Mesenchymal stem cell (in vitro differentiated cells and primary cell): ENCODE measurements at regions not wholly inside any gene's neighbourhood (a gene's known extent, or its start where the extent isn't known, plus 50 kb on each side); places are given as distances from the start of the nearest gene placed in this dataset. TPM values are rescaled to one million over a fixed set of nuclear protein-coding genes. Genes with fewer than 3 reads are reported as not detected.
A peak's percentile ranks its signal among the peaks of the same experiment; 100 is the strongest.

Experiments
- DNase-seq: peaks from one replicate; pipeline ENCODE4 v3.0.0-alpha.2; 2013
- H2AFZ ChIP-seq: one replicate; pipeline ENCODE4 v1.6.1; 2013; ENCODE audit warnings: low read depth, mild to moderate bottlenecking, control low read depth, inconsistent platforms, low read length, moderate library complexity
- H2AK5ac ChIP-seq: 2 replicates; pipeline ENCODE4 v1.6.1; 2013; ENCODE audit warnings: low read length, moderate library complexity, mild to moderate bottlenecking, inconsistent platforms; ENCODE audit not compliant: severe bottlenecking
- H2BK120ac ChIP-seq: one replicate; pipeline ENCODE4 v1.6.1; 2013; ENCODE audit warnings: low read depth, mild to moderate bottlenecking, inconsistent platforms, low read length, moderate library complexity
- H2BK12ac ChIP-seq, 2 experiments: one replicate each; pipeline ENCODE4 v1.6.1; 2013; ENCODE audit warnings: inconsistent platforms in 2 of 2, low read length in 2 of 2, mild to moderate bottlenecking in 2 of 2, moderate library complexity in 2 of 2, control low read depth in 1 of 2
- H2BK15ac ChIP-seq: one replicate; pipeline ENCODE4 v1.6.1; 2013; ENCODE audit warnings: mild to moderate bottlenecking, low read depth, inconsistent platforms; ENCODE audit not compliant: poor library complexity, severe bottlenecking
- H2BK5ac ChIP-seq: 2 replicates; pipeline ENCODE4 v1.6.1; 2013; ENCODE audit warnings: low read depth, mild to moderate bottlenecking, low read length, control low read depth, inconsistent platforms; ENCODE audit not compliant: poor library complexity, severe bottlenecking
- H3K14ac ChIP-seq, 2 experiments: one replicate each; pipeline ENCODE4 v1.6.1; 2013; ENCODE audit warnings: inconsistent platforms in 2 of 2, low read length in 2 of 2, control low read depth in 1 of 2, mild to moderate bottlenecking in 1 of 2, moderate library complexity in 1 of 2
- H3K18ac ChIP-seq, 2 experiments: one replicate each; pipeline ENCODE4 v1.6.1; 2013; ENCODE audit warnings: inconsistent platforms in 2 of 2, low read length in 2 of 2, control low read depth in 1 of 2, low read depth in 1 of 2, mild to moderate bottlenecking in 1 of 2
- H3K23ac ChIP-seq, 2 experiments: one replicate each; pipeline ENCODE4 v1.6.1; 2013; ENCODE audit warnings: inconsistent platforms in 2 of 2, low read length in 2 of 2, mild to moderate bottlenecking in 2 of 2, moderate library complexity in 2 of 2, control low read depth in 1 of 2
- H3K27ac ChIP-seq: 2 replicates; pipeline ENCODE4 v1.5.1; 2013; ENCODE audit warnings: mild to moderate bottlenecking, moderate library complexity, low read length, control low read depth, inconsistent platforms; ENCODE audit not compliant: poor library complexity, severe bottlenecking
- H3K27me3 ChIP-seq, 2 experiments: 2 replicates each; pipeline versions ENCODE4 v1.6.1 to v1.7.0; 2013; ENCODE audit warnings: low read length in 2 of 2, mild to moderate bottlenecking in 2 of 2, moderate library complexity in 2 of 2, control low read depth in 1 of 2, inconsistent platforms in 1 of 2; ENCODE audit not compliant: control insufficient read depth in 1 of 2, insufficient read depth in 1 of 2
- H3K36me3 ChIP-seq, 2 experiments: 2 replicates each; pipeline versions ENCODE4 v1.6.1 to v1.7.0; 2013; ENCODE audit warnings: low read length in 2 of 2, control low read depth in 1 of 2, inconsistent platforms in 1 of 2, low read depth in 1 of 2, mild to moderate bottlenecking in 1 of 2; ENCODE audit not compliant: insufficient read depth in 2 of 2, control insufficient read depth in 1 of 2
- H3K4ac ChIP-seq, 2 experiments: one replicate each; pipeline ENCODE4 v1.6.1; 2013; ENCODE audit warnings: inconsistent platforms in 2 of 2, low read length in 2 of 2, mild to moderate bottlenecking in 2 of 2, moderate library complexity in 2 of 2, control low read depth in 1 of 2, low read depth in 1 of 2
- H3K4me1 ChIP-seq: 2 replicates; pipeline ENCODE4 v1.6.1; 2013; ENCODE audit warnings: low read depth, low read length, control low read depth; ENCODE audit not compliant: control insufficient read depth, insufficient read depth
- H3K4me2 ChIP-seq: 2 replicates; pipeline ENCODE4 v1.6.1; 2013; ENCODE audit warnings: low read length, mild to moderate bottlenecking, inconsistent platforms; ENCODE audit not compliant: poor library complexity, severe bottlenecking
- H3K4me3 ChIP-seq, 2 experiments: 2 replicates each; pipeline versions ENCODE4 v1.5.1 to v1.7.0; 2013; ENCODE audit warnings: low read length in 2 of 2, mild to moderate bottlenecking in 2 of 2, control low read depth in 1 of 2, low read depth in 1 of 2; ENCODE audit not compliant: insufficient read depth in 1 of 2
- H3K79me1 ChIP-seq: replicated peaks from 2 replicates; pipeline ENCODE4 v1.6.1; 2013; ENCODE audit warnings: mild to moderate bottlenecking, control low read depth, low read length, inconsistent platforms; ENCODE audit not compliant: poor library complexity, severe bottlenecking
- H3K9ac ChIP-seq: 2 replicates; pipeline ENCODE4 v1.7.0; 2013; ENCODE audit warnings: mild to moderate bottlenecking, low read length, moderate library complexity
- H3K9me3 ChIP-seq: 2 replicates; pipeline ENCODE4 v1.7.0; 2013; ENCODE audit warnings: mild to moderate bottlenecking, low read length; ENCODE audit not compliant: control insufficient read depth
- H4K8ac ChIP-seq: one replicate; pipeline ENCODE4 v1.6.1; 2013; ENCODE audit warnings: inconsistent platforms, mild to moderate bottlenecking, low read length, moderate library complexity
- H4K91ac ChIP-seq: one replicate; pipeline ENCODE4 v1.6.1; 2013; ENCODE audit warnings: mild to moderate bottlenecking, low read length, inconsistent platforms
- WGBS: methylation state at CpG from one replicate; pipeline ENCODE4 v1.1.7; 2013; ENCODE audit warnings: mixed read lengths; 5-methylcytosine and 5-hydroxymethylcytosine counted together
- small RNA-seq: library from polyadenylated mRNA; stranded (forward); fragments of <200 nt; extraction: miRNeasy Mini kit (QIAGEN cat#:217004); gene quantifications from one replicate; pipeline ENCODE3, GENCODE V24; 2013; ENCODE audit warnings: low read depth

GRCh38 chr5:79850941-79851340 lies 140.1 kb downstream of the MTX3 start:
- no peak overlapping the region for H2BK15ac ChIP-seq
- WGBS: 84% methylated on average over 5 of the region's 5 CpGs
- no peak overlapping the region for H3K4ac ChIP-seq

GRCh38 chr5:79850316-79850822 lies 140.7 kb downstream of the MTX3 start:
- Histone ChIP-seq H3K18ac (no peak overlapping the region), H3K4me2 (no peak overlapping the region), H4K91ac (no peak overlapping the region), H2BK12ac (no peak overlapping the region), H3K27ac (no peak overlapping the region), H4K8ac (no peak overlapping the region), H3K23ac (no peak overlapping the region), H3K4me1 (peaks cover 3% of the 10 kb centered on the region), H3K27me3 (peaks cover 0 to 7% of the 10 kb centered on the region in 2 experiments), H2BK15ac (no peak overlapping the region), H2AFZ (no peak overlapping the region), H3K4ac (no peak overlapping the region), H3K4me3 (no peak overlapping the region), H2BK5ac (no peak overlapping the region), H2BK120ac (no peak overlapping the region), H3K9ac (no peak overlapping the region), H3K14ac (no peak overlapping the region), H3K79me1 (no peaks in the 10 kb centered on the region), H3K36me3 (no peaks in the 10 kb centered on the region), H2AK5ac (no peak overlapping the region), H3K9me3 (no peaks in the 10 kb centered on the region)
- no peak for DNase-seq
- 95% methylated on average over 10 of the region's 10 CpGs for WGBS

More at GRCh38 chr5:79850941-79851340, 140.1 kb downstream of the MTX3 start:
- Histone ChIP-seq H3K23ac (no peak overlapping the region), H3K4me1 (peaks cover 3% of the 10 kb centered on the region), H2BK5ac (no peak overlapping the region), H3K9ac (no peak overlapping the region), H3K36me3 (no peaks in the 10 kb centered on the region), H3K14ac (no peak overlapping the region), H3K4me2 (no peak overlapping the region), H3K18ac (no peak overlapping the region), H4K91ac (no peak overlapping the region), H3K27ac (no peak overlapping the region), H3K27me3 (peaks cover 0 to 13% of the 10 kb centered on the region in 2 experiments), H2BK120ac (no peak overlapping the region), H2AFZ (no peak overlapping the region), H2BK12ac (no peak overlapping the region), H2AK5ac (no peak overlapping the region), H3K79me1 (no peaks in the 10 kb centered on the region), H4K8ac (no peak overlapping the region), H3K9me3 (no peaks in the 10 kb centered on the region), H3K4me3 (no peak overlapping the region)
- no peak for DNase-seq

- peaks cover 0 to 6% of the 10 kb centered on the region in 2 experiments for H3K27me3 ChIP-seq
- no peak overlapping the region for H3K4me3 ChIP-seq
- H3K23ac ChIP-seq: no peak overlapping the region
- no peak overlapping the region for H4K91ac ChIP-seq
- no peak overlapping the region for H3K14ac ChIP-seq
- no peak overlapping the region for H2BK12ac ChIP-seq
- peaks cover 3% of the 10 kb centered on the region for H3K4me1 ChIP-seq
- H3K4me2 ChIP-seq: no peak overlapping the region
- no peak overlapping the region for H2AFZ ChIP-seq
- no peak overlapping the region for H2BK120ac ChIP-seq
- H2BK5ac ChIP-seq: no peak overlapping the region
- no peak overlapping the region for H2AK5ac ChIP-seq
- no peaks in the 10 kb centered on the region for H3K36me3 ChIP-seq
- no peak overlapping the region for H4K8ac ChIP-seq
- H3K9me3 ChIP-seq: no peaks in the 10 kb centered on the region
- no peak overlapping the region for H2BK15ac ChIP-seq
- H3K4ac ChIP-seq: no peak overlapping the region
- no peak overlapping the region for H3K18ac ChIP-seq
- H3K9ac ChIP-seq: peak overlapping the region; percentile 31
- H3K27ac ChIP-seq: no peak overlapping the region
- H3K79me1 ChIP-seq: no peaks in the 10 kb centered on the region
- WGBS: 94% methylated on average over 14 of the region's 16 CpGs
- DNase-seq: no peak
Measured at GRCh38 chr5:79849486-79850315, 141.4 kb downstream of the MTX3 start.

Small RNAs in the stretch of these regions (small RNA-seq; reads per million reads assigned to genes)
- gene AC008496.1: not detected
